ENCODE measurements at regions not wholly inside any gene's neighbourhood (a gene's known extent, or its start where the extent isn't known, plus 50 kb on each side); places are given as distances from the start of the nearest gene placed in this dataset.

GRCh38 chrX:39245024-39245423 lies 443.8 kb downstream of the MID1IP1 start:
- TF ChIP-seq, protein P1, sequence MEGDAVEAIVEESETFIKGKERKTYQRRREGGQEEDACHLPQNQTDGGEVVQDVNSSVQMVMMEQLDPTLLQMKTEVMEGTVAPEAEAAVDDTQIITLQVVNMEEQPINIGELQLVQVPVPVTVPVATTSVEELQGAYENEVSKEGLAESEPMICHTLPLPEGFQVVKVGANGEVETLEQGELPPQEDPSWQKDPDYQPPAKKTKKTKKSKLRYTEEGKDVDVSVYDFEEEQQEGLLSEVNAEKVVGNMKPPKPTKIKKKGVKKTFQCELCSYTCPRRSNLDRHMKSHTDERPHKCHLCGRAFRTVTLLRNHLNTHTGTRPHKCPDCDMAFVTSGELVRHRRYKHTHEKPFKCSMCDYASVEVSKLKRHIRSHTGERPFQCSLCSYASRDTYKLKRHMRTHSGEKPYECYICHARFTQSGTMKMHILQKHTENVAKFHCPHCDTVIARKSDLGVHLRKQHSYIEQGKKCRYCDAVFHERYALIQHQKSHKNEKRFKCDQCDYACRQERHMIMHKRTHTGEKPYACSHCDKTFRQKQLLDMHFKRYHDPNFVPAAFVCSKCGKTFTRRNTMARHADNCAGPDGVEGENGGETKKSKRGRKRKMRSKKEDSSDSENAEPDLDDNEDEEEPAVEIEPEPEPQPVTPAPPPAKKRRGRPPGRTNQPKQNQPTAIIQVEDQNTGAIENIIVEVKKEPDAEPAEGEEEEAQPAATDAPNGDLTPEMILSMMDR (IDR thresholded peaks at IDR 0.05; ENCODE audit: low read depth, low read length, missing input control) = no peak
- no peak for TF ChIP-seq RXRA (IDR thresholded peaks at IDR 0.05)
